ENCODE measurements at regions not wholly inside any gene's neighbourhood (a gene's known extent, or its start where the extent isn't known, plus 50 kb on each side); places are given as distances from the start of the nearest gene placed in this dataset.

GRCh38 chr3:83496462-83496861 lies 1462.3 kb upstream of the CADM2 start:
- no peak for TF ChIP-seq CTCF (IDR thresholded peaks at IDR 0.05)
- TF ChIP-seq EP300 (IDR thresholded peaks at IDR 0.05) = no peak
- no peak for TF ChIP-seq POLR2A (IDR thresholded peaks at IDR 0.05)
- TF ChIP-seq POLR2AphosphoS5 (IDR thresholded peaks at IDR 0.05) = no peak
